NCI-H69 (cell line): ENCODE measurements at regions not wholly inside any gene's neighbourhood (a gene's known extent, or its start where the extent isn't known, plus 50 kb on each side); places are given as distances from the start of the nearest gene placed in this dataset.
"Not testable (repeated sequence)": the region's sequence is repeated elsewhere in the genome, so short reads cannot be mapped to it uniquely, and the experiment has no call there.

Experiments used
- DNase-seq: peaks from one replicate; lab custom pipeline; 2025; lab: John Stamatoyannopoulos, UW

- DNase-seq = no peak
Measured at GRCh38 chrX:9383655-9384054, 81.2 kb upstream of the TBL1X start.

DNA sequence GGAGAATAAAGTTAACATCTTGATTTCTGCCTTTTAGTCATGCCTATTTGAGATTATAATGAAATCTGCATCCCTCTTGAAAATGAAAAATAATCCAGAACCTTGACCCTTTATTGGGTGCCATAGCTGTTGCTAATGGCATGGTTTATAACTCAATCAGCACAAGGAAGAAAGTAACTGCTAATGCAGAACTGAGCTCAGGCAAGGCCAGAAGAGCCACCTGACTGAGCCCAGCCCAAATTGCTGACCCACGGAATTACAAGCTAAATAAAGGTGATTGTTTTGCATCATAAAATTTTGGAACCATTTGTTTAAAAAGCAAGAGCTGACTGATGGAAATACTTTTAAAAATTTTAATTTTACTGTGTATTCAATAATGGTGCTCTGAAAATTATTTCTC is 76.4 kb upstream of the TBL1X start:
- no peak for DNase-seq

DNA sequence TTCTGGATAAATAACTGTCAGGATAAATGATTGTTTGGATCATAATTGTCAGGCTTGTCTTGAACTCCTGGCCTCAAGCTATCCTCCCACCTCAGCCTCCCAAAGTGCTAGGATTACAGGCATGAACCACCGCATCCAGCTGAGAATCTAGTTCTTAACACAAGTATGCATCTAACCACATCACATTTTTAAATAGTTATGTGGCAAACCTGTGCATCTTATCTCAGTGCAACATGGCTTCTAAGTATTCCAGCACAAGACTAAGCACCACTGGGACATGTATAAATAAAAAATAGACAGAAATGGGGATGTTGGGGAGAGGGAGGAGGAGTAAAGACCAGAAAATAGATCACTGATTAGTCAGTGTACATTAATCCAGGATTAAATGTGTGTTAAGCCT is 74.7 kb upstream of the TBL1X start:
- no peak for DNase-seq

DNA sequence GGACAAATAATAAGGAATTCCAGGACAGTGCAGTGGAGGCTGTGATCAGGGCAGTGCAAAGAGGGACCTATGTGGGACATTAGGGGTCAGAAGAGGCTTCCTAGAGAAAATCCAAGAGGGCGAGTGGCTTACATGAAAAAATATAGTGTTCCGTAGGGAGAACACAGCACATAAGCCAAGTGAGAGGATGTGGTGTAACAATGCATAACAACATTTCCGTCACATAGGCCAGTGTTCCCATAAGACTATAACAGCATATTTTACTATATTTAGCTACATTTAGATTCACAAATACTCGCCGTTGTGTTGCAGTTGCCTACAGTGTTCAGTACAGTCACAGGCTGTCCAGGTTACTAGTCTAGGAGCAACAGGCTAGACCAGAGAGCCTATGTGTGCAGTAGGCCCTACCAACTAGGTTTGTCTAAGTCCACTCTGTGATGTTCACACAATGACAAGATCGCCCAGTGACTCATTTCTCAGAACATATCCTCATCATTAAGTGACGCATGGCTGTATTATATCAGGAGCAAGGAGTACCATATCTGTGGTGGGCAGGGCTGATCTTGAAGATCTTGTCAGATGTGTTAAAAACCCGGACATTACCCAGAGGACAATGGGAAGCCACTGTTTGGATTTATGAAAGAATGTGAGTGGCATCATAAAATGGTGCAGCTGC is 74.0 kb upstream of the TBL1X start:
- no peak for DNase-seq

GRCh38 chrX:9392445-9392844 is 72.4 kb upstream of the TBL1X start:
- DNase-seq = no peak

GRCh38 chrX:9393571-9393970 is 71.3 kb upstream of the TBL1X start:
- no peak for DNase-seq

DNA sequence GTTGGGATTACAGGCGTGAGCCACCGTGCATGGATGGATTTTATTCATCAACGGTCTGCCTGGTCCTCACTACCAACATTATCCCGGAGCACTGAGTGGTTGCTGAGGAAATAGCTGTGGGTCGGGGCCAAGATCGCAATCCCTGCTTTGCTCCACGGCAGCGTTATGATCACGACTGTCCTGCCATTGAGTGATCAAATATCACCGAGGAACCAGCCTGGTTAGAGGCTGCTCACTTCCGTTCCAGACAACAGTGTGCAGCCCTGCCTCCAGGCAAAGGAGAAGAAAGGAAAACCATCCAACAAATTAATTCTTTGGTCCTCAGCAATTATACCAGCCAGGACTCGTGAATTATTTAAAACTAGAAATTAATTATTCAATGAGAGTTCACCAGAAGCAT is 70.6 kb upstream of the TBL1X start:
- peak; percentile 2 for DNase-seq

- no peak for DNase-seq
Measured at GRCh38 chrX:9396930-9397329, 67.9 kb upstream of the TBL1X start.

DNA sequence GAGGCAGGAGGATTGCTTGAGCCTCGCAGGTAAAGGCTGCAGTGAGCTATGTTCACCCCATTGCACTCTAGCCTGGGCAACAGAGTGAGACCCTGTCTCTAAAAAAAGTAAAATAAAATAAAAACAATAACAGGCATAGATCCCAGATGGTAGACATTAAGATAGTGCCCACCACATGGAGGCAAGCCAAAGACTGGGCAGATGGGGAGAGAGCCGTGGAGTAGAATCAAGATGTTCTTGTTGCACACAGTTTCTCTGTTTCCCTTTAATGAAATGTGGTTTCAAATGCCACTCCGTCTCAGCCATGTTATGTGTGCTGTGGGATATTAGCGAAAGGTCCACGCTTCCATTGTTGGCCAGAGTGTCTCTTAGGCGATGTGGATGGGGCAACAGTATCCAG is 63.8 kb upstream of the TBL1X start:
- DNase-seq = no peak

DNA sequence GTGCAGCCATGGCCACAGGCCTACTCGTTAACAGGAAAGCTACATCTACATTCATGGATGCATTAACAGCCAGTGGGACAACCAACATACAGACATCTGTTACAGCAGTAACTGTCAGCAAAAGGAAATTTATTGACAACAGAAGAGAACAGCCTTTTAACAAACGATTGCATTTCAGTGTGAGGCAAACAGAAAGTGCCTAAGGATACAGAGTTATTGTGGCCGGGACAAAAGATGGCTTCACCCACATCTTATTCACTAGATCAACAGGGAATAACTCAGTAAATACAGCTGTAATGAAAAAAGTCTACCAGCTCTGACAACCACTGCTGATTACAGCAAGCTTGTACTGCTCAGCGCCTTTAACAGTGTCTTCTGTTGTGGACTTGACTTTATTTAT is 61.5 kb upstream of the TBL1X start:
- no peak for DNase-seq

DNA sequence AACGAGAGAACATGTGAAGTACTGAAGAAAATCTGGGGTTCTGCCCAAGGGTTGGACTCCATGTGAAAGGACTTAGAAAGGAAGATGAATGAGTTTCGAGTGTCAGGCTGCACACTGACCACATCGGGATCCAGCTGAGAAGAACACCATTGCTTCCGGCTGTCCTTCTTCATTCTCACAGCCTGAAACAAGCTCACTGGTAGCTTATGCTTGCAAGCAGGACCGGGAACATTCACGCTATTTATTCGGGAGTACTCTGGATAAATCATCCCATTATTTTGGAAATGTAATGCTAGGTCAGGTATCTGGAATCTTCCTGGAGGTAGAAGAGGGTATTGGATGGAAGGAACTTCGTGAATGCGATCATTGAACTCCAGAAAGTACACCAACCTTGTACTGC is 59.2 kb upstream of the TBL1X start:
- DNase-seq = not testable (repeated sequence)

DNA sequence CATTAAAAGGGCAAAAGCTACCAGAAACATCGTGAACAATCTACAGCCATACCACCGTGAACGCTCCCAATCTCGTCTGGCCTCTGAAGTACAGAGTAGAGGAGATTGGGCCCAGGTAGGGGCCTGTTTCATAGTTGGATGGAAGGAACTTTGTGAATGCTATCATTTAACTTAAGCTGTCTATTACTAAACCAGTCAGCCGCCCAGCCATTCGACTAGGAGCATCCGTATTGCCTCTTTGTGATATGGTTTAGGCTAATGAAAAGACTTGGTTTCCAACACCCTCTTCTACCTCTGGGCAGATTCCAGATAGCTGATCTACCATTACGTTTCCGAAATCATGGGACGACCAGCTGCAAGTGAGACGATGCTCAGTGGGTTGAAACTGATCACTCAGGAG is 54.0 kb upstream of the TBL1X start:
- DNase-seq = not testable (repeated sequence)

- DNase-seq = not testable (repeated sequence)
Measured at GRCh38 chrX:9411682-9412081, 53.2 kb upstream of the TBL1X start.

DNA sequence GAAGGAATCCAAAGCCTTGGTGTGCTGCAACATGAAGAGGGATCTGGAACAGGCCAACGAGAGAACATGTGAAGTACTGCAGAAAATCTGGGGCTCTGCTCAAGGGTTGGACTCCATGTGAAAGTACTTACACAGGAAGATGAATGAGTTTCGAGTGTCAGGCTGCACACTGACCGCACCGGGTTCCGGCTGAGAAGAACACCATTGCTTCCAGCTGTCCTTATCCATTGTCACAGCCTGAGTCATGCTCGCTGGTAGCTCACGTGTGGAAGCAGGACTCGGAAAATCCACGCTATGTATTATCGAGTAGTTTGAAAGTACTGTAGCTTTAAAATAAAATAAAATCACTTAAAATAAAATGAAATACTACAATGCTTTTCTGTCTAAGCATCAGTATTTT is 50.4 kb upstream of the TBL1X start:
- no peak for DNase-seq
